NCI-H2171 (cell line): ENCODE measurements at regions not wholly inside any gene's neighbourhood (a gene's known extent, or its start where the extent isn't known, plus 50 kb on each side); places are given as distances from the start of the nearest gene placed in this dataset.

ENCODE experiments used
- DNase-seq: peaks from one replicate; lab custom pipeline; 2025; lab: John Stamatoyannopoulos, UW

DNA sequence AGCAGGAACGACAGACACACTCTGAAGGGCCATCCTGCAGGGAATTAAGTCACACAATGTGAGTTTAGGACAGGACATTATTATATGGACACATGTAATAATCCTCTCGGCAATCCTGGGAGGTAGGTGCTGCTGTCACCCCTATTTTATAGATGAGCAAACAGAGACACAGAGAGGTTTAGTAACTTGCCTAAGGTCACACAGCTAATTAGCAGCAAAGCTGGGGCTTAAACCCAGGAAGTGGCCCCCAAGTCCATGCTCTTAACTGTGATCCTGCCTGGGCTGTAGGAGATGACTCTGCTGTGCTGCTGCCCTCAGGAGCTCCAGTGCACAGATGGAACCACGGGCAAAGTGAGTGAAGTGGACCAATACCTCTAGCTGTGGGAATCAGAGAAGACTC is 660.0 kb downstream of the PTPRU start:
- DNase-seq, result no peak

DNA sequence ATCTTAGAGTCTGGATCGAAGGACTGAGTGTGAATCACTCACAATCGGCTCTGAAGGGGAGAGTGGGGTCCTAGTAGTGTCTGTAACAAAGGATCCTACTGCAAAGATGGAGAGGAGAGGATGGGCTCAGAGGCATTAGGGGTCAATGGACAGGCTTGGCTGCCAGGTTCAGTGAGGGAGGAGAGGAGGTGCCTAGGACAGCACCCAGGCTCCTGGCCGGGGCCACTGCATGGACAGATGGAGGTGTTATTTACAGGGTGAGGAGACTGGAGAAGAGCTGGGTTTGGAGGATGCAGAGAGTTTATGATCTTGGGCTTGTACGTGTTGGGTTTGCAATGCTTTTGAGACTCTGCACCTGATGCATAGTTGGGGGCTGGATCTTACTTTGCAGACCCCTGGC is 658.9 kb downstream of the PTPRU start:
- DNase-seq, result no peak

DNA sequence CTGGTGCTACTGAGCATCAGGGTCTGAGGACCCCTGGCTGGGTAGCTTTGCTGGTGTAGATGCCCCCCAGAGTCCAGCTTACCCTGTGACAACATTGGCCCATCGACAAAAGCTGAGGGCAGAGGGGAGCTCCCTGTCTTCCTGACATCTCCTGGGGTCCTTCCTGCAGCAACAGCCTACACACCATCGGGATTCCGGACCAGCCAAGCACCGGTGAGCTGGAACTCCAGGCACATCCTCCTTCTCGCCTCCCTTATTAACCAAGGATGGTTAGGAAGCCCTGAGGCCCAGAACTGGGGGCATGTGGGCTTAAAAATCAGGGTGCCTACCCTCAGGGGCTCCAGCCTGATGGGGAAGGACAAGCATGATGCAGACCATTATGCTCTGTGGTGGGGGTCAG is 658.0 kb downstream of the PTPRU start:
- no peak for DNase-seq

DNA sequence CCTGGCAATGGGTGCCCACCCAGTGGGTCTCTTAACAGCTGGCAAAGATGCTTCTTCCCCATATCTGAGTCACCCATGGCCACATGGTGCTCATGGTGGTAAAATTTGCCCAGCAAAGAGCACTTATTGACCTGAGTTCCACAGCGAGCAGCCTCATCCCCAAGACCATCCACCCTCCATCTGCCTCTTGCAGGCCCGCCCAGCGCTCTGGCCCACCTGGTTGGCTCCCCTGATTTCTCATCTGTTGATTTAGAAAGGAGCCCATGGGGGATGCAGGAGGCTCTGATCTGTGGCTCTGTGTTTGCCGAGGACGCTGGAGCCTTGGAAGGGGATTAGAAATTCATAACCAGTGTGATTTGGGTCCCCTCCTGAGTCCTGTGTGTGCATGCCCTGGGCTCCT is 657.5 kb downstream of the PTPRU start:
- no peak for DNase-seq

DNA sequence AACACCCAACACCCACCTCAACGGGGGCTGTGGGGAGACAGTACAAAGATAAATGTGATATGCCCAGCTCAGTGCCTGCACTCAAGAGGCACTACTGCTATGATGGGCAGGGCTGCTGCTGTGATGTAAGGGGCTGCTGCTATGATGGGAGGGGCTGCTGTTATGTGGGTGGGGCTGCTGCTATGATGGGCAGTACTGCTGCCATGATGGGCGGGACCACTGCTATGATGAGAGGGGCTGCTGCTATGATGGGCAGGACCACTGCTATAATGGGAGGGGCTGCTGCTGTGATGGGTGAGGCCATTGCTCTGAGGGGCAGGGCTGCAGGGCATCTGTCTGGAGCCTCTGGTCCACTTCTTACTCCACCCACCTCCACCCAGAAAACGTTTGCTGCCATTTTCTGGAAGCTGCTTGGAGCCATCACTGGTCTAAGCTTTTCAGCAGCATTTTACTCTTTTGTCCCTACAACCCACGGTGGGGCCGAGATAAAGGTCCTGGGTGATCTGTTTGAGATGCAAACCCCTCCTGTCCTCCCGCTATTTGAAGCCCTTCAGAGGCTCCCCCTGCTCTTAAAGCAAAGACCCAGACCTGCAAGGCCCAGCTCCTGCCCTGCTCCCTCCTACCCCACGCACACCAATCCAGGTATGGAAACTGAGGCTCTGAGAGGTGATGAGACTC is 656.9 kb downstream of the PTPRU start:
- no peak for DNase-seq

DNA sequence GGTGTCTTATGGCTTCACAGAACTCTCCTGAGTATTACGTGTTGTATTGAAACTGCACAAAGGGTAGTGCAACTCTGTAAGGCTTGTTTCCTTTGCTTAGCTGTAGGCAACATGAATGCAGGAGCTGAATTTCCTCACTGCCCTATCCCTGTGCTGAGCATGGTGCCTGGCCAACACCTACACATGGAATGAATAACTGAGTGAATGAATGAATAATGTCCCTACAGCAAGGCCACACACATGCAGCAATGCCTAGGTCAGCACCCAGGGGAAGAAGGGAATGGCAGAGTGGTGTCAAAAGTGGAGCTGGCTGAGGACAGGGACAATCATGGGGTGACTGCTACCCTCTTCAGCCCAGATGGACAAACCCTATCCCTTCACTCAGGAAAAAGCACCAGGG is 655.9 kb downstream of the PTPRU start:
- no peak for DNase-seq

DNA sequence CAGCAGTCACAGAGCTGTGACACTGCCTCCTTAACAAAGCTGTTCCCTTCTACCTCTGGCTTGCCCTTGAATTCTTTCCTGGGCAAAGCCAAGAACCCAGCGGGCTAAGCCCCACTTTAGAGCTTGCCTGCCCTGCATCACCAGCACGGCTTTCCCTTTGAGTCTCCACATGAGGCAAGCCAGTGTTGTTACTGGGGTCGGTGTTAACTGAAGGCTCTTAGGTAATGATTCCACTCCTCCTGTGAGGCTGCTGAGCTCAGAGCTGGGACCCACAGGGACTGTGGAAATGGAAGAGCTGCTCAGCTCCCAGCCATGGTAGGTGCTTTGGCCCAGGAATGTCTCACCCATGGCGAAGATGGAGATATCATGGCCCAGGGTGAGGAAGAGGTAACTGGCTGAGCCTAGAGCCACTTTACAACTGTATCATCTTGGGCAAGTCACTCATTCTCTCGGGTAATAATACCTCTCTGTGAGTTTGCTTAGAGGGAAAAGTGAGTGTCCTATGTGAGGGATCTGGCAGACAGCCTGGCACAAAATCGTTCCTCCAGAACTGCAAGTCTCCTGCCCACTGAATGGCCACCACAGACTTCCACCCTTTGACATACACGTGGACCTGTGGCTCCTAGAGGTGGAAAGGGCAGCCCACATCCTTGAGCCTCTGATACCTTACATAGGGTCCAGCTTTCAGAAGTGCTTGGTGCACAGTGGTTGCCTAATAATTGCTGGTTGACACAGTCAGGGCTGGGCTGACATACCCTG is 654.1 kb downstream of the PTPRU start:
- no peak for DNase-seq

DNA sequence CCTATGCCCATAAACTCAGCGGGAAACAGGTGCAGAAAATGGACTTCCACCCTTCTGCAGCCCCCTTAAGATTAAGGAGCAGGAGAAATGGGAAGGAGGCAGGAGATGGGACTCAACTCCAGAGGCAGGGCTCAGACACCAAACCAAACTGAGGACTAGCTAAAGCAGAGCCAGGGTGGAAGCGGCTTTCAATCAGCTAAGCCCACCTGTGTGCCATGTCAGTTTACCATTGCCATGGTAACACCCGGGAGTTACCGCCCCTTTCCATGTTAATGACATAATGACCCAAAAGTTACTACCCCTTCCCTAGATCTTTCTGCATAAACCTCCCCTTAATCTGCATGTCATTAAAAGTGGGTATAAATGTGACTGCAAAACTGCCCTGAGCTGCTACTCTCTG is 653.5 kb downstream of the PTPRU start:
- DNase-seq, result no peak

DNA sequence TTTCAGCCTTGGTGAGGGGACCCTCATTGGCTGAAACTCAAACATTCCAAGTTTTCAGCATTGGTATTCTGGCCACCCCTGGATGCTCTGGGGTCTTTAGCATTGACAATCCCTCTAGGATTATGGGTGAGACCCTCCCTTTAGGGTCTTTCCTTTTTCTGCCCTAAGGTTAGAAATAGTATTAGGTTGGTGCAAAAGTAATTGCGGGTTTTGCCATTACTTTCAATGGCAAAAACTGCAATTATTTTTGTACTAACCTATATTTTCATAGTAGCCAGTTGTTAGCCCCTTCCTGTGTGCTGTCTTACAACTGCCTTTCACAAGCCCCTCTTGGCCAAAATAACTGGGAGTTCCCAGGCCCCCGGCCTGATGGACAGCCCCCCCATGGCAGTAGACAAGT is 648.4 kb downstream of the PTPRU start:
- no peak for DNase-seq

DNA sequence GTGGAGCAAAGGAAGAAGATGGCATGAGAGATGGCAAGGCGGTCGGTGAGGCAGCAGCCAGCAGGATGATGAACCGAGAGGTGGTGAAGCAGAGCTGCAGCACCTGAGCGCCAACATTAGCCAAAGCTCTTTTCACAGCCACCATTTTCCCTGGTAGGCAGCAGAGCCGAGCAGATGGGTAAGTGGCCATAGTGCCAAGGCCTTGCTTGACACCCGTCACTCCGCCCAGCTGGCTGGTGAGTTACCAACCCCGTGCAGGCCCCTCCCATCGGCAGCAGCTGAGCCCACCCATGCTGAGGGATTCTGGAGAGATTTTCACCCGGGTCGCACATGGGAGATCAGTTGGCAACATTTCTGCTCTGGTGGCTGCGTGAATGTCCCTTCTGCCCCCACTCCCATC is 647.7 kb downstream of the PTPRU start:
- no peak for DNase-seq

DNA sequence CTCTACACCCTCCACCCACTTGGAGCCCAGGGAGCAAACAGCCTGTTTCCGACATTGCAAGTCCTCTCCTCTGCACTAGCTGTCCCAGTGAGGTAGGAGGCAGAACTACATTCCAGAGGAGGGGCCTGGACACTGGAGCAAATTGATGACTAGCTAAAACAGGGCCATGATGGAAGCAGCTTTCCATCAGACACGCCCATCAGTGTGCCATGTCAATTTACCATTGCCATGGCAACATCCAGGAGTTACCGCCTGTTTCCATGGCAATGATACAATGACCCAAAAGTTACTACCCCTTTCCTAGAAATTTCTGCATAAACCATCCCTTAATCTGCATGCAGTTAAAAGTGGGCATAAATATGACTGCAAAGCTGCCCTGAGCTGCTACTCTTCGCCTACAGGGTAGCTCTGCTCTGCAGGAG is 647.1 kb downstream of the PTPRU start:
- DNase-seq, result no peak

DNA sequence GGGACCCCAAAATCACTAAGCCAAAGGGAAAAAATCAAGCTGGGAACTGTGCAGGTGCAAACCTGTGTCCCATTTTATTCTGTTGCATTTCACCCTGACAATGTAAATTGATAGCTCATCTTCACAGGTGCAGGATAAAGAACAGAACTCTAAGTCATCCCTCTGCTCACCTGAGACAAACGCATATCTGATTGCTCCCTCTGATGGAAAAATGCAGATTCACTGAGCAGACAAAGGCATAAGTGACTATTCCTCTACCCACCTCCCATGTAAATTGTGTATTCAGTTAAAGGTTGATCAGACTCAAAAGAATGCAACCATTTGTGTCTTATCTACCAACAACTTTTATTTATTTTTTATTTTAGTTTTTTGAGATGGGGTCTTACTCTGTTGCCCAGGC is 644.2 kb downstream of the PTPRU start:
- DNase-seq, result no peak

DNA sequence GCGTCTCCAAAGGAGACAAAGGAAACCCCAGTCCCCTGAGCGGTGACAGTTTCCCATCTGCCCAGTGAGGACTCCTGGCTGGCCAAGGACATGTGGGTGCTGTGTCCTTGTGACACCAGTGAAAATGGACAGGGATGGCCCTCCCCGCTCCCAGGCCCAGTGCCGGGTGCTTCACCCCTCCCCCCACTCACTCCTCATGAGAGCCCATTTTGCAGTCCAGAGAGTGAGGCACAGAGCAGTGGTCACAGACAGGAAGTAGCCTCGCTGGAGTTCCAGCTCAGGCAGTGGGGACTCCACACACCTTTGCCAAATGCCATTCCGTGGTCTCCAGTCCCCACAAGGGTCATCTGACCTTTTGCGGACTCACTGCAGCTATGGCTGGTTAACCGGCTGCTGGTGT is 642.9 kb downstream of the PTPRU start:
- DNase-seq, result no peak

DNA sequence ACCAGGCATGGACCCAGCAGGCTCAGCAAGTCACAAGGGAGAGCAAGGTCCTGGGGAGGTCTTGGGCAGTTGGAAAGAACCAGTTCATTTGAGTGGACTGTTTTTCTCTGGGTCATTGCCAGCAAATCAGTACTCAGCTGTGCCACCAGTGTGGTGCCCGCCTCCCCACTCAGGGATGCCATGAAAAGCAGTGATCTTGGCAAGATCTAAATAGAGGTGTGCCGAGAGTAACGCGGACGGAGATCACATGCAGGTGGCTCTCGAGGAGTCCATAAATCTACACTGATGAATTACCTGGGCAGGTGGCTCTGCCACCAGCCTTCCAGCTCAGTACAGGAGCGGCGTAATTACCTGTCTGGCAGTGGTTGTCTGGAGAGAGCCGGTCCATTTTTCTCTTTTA is 642.2 kb downstream of the PTPRU start:
- no peak for DNase-seq

DNA sequence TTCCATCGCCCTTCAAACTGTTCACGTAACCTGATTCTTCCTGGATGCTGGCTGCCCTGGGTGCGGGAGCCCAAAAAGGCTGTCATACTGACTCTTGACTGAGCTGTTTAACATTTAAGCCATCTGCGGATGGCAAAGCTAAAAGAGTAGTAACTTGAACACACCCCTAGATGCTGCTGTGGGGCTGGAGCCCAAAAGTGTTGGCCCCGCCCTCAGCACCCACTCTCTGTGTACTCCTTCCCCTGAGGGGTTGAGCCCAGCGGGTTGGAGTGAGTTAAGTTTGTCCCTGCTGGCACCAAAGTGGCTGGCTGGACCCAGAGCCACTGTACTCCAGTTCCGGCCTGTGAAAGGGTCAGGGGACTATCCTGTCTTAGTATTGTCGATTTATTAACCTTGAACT is 640.6 kb downstream of the PTPRU start:
- peak; percentile 71 for DNase-seq

DNA sequence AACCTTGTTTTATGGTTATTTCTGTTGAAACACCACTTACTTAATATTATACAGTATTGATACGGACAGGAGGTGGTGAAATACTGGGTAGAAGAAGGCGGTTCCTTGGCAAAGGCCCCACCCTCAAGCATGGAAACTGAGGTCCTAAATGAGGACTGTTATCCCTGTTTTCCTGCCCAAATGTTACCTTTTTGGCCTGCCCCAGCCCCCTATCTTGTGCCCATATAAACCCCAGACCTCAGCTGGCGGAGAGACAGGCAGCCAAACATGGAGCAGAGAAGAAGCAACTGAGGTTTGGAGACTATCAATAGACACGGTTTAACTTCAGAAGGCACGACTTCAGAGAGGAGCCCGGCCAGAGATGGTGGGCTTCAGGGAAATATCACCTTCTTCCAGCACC is 640.1 kb downstream of the PTPRU start:
- no peak for DNase-seq

DNA sequence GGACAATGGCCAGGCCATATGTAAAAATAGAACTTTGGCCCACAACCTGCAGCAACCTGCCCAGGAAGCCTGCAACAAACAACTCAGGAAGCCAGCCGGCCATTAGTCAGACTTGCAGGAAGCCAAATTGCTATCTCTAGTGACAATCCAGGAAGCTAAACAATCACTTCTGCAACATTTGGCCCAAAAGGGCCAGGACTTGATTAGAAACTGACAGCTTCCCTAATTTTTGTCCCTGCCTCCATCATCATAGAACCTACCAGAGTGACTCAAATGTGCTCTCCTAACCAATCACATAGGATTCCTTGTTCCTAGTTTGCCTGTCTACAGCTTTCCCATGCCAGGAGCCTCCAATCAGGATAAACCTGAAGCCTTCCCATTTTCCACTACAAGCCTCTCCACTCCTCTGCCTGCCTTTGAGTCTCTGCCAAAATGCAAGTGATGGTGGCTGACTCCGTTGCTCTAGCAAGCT is 639.3 kb downstream of the PTPRU start:
- DNase-seq, result no peak

DNA sequence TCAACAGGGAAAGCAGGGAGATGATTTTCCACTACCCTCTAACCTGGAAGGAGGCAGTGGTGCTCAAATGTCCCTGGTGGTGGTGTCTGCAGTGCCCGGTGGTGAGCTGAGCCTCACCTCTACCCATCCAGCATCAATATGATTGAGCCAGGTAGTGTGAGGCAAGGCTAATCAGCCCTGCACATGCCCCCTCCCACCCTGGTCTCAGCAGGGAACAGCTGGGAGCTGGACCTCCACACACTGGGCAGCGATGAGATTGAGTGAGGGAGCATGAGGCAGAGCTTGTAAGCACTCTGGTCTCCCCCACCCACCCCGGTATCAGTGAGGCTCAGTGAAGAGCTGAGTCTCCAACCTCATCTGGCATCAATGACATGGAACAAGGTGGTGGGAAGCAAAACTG is 634.3 kb downstream of the PTPRU start:
- DNase-seq, result no peak

DNA sequence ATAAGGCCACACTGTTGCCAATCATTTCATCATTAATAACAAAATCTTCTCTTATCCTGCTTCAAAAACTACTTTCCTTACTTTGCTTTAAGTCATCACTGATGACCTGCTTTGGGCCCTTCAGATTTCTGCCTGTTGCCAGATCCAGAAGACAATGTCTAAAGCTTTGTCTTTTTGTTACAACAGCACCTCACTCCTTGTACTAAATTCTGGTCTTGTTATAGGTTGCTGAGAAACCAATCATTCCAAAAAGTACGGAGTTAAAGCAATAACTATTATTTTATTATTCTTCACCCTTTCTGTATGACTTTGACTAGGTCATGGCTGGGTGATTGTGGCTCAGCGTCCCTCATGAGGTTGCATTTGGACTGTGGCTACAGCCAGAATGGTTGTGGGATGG is 633.5 kb downstream of the PTPRU start:
- DNase-seq, result no peak

DNA sequence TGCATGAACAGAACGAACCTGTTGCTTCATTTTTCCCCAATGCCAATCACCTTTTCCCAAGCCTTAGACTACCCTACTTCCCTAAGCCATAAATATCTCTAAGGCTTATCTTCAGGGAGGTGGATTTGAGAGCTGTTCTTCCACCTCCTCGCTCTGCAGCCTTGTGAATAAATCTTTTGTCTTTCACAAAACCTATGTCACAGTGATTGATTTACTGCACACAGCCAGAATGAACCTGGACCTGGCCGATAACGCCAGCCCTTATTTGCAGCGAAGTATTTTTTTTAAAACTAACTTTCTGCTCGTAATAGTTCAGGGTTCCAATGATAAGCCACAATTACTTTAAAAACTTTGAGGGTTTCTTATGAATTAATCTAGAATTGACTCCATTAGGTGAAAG is 632.6 kb downstream of the PTPRU start:
- DNase-seq, result no peak

DNA sequence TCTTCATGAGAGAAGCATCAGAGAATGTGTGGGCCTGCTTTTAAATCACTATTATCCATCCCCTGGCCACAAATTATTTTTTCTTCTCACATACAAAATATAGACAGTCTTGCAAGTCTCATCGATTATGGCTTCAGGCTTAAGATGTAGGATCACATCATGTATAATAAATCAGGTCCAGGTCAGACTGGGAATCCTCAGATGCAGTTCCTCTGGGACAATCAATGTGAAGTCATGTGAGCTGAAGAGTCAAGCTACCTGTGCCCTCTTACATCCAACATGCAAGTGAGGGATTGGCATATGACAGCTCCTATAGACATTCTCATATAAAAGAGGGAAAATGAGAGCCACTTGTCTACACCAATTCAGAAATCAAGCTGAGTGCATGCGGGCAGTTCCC is 631.8 kb downstream of the PTPRU start:
- no peak for DNase-seq

DNA sequence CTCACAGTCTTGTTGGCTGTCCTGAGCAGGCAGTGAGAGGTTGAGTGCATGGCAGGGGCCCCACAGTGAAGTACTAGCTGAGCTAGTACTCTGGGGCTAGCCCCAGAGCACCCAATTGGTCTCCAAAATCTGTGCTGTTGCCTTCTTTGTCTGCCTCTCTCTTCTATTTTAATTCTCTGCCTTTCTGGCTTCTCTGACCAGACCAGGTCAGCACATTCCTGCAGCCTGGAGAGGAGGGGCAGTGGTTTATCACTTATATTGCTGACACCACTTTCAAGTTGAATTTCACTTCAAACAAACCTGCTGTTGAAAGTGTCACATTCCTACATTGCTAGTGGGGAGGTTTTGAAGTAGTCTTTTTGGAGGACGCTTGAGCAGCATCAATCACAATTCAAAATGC is 628.7 kb downstream of the PTPRU start:
- DNase-seq, result no peak

DNA sequence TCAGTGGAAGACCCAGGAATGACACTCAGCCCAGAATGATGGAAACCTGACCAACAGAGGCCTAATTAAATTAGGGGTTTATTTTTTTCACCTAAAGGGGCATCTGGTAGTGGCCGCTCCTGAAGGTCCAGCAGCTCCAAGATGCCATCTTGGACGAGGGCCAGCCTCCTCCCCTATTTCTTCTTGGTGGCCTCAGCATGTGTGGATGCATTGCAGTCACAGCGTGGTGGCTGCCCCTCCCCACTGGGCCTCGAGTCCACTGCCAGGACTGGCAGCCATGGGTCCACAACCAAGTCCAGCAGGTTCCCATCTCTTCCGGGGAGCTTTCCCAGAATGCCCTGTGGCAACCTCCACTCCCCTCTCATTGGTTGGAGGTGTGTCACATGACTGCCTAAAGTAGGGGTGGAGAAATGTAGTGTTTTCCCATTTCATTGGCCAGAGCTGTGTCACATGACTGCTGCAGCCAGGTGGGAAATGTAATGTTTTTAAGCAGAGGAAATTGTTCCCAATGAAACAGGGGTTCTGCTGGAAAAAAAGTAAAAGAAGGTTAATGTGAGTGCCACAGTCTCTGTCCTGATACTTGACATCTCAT is 628.2 kb downstream of the PTPRU start:
- DNase-seq, result no peak

DNA sequence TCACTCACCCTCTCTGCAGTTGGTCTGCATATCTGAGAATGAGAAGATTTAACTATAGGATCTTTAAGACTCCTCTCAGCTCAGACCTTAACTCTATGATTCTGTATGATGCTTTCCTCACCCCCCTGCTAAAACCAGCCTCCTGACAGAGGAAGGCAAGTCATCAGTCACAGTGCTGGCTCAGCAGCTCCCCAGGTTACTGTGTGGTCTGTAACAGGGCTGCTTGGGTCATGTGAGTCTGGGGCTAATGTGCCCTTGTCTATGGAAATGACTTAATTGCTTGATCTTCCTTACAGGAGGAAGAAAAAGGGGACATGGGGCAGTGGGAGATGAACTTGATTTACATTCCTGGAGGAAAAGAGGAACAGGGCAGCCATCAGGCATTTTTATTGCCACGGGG is 625.6 kb downstream of the PTPRU start:
- no peak for DNase-seq
